NK-92 treated with Interleukin-12 subunit alpha and Interleukin-12 subunit beta, amount 100 ng/mL, for 24 hours (cell line): ENCODE measurements at regions not wholly inside any gene's neighbourhood (a gene's known extent, or its start where the extent isn't known, plus 50 kb on each side); places are given as distances from the start of the nearest gene placed in this dataset.
"Not testable (repeated sequence)": the region's sequence is repeated elsewhere in the genome, so short reads cannot be mapped to it uniquely, and the experiment has no call there.

Experiments used
- DNase-seq: peaks from one replicate; lab custom pipeline; 2025; lab: John Stamatoyannopoulos, UW

DNA sequence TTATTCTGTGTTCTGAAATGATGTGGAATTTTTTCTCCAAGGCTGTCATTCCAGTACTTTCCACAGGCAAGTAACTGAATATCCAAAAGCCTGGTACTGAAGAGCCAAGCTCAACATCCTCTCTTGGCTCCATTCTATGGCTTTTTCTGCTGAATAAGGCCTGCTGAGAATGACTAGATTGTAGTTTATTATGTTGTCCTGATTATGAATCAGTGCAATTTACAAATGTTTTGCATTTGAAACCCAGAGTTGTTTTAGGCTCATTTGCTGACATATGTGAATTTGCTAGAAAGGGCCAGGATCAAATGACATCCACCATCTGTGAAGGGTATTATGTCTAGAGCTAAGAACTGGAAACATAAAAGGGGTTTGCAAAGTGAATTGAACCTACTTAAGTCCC lies 596.6 kb downstream of the KCTD12 start:
- no peak for DNase-seq

DNA sequence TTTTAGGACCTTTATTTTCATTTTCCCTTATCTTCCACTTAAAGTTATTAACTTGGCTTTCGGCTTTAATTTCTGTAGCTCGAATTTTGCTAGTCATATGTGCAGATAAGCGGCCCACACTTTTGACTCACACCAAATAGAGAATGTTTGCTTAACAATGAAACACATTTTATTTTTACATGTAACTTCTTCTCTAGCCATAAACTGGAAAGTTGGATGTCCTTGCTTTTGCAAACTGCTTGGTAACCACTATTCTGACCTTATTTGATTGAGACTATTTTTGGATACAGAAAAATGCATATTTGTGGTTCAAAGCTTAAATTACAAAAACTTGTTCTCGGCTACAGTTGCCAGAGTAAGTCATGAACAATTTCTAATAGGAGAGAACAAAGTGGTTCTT lies 600.0 kb downstream of the KCTD12 start:
- no peak for DNase-seq

DNA sequence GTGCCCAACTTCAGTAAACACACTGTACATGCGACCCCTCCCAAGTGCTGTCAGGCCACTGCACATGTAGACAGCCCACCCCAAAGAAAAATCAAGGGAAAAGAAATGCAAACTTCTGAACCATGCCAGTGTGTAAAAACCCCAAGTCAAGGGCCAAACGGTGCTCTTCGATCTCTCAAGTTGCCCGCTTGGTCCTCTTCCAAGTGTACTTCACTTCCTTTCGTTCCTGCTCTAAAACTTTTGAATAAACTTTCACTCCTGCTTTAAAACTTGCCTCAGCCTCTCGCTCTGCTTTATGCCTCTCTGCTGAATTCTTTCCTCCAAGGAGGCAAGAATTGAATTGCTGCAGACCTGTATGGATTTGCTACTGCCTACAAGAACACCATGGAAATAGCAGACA lies 600.7 kb downstream of the KCTD12 start:
- DNase-seq, result no peak

DNA sequence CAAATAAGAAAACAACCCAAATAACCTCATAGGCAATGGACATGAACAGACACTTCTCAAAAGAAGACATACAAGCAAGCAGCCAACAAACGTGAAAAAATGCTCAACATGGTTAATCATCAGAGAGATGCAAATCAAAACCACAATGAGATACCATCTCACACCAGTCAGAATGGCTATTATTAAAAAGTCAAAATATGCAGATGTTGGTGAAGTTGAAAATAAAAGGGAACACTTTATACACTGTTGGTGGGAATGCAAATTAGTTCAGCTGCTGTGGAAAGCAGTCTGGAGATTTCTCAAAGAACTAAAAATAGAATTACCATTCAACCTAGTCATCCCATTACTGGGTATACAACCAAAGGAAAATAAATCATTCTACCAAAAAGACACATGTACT lies 606.4 kb downstream of the KCTD12 start:
- not testable (repeated sequence) for DNase-seq

DNA sequence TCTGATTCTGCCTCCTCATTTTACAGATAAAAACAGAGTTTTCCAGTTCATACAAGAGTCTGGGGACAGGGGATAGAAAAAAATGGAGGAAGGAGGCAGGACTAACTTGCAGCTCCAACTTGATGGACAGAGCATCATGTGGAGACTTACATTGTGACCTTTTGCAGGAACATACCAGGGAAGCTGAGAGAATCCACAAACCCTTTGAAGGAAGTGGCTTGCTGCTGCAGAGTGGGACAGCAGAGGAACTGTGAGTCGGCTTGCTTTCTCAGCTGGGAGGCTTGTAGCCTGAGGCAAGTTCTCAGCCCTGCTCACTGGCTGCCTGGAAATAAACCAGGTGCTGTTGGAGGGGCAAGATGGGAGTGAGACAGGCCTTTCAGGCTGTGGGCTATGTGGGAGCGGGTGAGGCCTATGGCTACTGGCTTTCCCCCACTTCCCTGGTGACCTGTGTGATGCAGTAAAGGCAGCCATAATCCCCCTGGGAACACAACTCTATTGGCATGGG lies 614.4 kb downstream of the KCTD12 start:
- no peak for DNase-seq

DNA sequence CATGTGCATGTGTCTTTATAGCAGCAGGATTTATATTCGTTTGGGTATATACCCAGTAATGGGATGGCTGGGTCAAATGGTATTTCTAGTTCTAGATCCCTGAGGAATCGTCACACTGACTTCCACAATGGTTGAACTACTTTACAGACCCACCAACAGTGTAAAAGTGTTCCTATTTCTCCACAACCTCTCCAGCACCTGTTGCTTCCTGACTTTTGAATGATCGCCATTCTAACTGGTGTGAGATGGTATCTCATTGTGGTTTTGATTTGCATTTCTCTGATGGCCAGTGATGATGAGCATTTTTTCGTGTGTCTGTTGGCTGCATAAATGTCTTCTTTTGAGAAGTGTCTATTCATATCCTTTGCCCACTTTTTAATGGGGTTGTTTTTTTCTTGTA lies 617.9 kb downstream of the KCTD12 start:
- not testable (repeated sequence) for DNase-seq

DNA sequence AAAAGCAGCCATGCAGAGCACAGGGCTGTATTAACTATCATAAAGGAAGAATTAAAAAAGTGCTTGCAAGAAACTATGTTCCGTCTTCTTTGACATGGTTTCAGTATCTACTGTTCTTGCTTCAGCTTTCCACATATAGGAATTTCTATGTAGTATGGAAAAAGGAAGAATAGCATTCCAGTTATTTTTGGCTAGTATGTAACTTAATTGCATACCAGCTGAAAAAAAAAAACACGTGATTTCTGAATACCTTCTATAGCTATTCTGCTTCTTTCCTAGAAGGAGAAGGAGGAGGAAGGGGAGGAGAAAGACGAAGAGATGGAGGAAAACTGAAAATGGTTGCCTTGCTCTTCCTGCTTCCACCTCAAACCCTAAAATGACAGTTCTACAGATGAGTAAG lies 619.0 kb downstream of the KCTD12 start:
- no peak for DNase-seq

DNA sequence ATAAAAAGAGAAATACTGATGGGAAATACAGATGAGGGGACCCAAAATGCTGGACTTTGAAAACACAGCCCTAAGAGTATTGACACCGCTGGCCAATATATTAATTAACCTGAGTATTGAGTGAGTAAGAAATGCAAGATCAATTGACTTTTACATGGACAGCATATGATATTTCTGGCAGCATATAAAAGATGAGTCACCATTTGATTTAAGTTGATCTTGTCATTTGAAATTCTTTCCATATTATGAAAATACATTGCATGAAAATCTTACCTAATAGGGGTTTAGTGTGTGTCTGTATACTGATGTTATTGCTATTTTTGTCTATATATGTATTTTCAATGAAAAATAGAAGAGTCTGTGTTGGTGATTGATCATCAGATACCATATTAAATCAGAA lies 619.6 kb downstream of the KCTD12 start:
- DNase-seq, result no peak

DNA sequence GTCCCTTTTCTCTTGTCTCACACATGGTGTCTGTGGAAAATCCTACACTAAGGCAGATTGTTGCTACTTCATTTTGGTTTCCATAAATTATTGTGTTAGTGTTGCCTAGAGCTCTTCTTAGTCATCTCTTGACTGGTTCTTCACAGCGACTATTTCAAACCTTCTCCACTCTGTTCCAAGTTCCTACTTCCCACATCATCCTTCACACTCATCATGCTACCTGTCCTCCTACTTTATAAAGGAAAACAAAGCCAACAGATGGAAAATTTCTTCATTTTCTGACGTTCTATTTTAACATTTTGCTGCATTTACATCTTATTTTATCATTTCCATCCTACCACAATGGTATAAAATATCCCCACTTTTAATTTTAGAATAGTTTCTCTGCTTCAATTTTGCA lies 614.1 kb downstream of the LMO7 start:
- no peak for DNase-seq

DNA sequence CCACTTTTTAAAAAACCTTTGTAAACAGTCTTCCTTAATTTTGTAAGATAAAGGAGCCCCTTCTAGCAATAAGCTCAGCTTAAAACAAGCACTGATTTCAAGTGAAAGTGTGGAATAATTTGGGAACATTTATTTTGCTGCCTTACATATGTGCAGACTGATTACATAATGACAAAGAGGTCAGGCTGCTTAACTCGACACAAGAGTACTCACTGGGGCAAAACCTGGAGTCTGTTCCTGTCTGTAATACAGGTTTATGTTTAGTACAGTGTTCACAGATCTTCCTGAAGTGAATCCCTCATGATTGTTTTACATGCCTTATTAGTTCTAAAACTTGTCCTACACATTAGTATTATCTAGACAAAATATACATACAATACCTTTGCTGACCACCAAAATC lies 609.8 kb downstream of the LMO7 start:
- DNase-seq, result no peak

DNA sequence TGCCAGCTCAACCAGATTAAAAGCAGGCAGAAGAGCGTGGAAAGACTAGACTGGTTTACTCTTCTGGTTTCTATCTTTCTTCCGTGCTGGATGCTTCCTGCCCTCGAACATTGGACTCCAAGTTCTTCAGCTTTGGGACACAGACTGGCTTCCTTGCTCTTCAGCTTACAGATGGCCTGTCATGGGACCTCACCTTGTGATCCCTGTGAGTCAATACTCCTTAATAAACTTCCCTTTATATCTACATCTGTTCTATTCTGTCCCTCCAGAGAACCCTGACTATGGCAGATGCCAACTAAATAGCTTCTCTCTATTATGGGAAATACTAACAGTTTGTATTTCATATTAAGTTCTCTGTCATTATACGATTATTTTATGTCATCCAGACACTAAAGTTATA lies 609.1 kb downstream of the LMO7 start:
- DNase-seq, result no peak

DNA sequence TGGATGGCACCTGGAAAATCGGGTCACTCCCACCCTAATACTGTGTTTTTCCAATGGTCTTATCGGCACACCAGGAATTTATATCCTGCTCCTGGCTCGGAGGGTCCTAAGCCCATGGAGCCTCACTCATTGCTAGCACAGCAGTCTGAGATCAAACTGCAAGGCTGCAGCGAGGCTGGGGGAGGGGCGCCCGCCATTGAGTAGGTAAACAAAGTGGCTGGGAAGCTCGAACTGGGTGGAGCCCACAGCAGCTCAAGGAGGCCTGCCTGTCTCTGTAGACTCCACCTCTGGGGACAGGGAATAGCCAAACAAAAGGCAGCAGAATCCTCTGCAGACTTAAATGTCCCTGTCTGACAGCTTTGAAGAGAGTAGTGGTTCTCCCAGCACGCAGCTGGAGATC lies 607.0 kb downstream of the LMO7 start:
- not testable (repeated sequence) for DNase-seq

DNA sequence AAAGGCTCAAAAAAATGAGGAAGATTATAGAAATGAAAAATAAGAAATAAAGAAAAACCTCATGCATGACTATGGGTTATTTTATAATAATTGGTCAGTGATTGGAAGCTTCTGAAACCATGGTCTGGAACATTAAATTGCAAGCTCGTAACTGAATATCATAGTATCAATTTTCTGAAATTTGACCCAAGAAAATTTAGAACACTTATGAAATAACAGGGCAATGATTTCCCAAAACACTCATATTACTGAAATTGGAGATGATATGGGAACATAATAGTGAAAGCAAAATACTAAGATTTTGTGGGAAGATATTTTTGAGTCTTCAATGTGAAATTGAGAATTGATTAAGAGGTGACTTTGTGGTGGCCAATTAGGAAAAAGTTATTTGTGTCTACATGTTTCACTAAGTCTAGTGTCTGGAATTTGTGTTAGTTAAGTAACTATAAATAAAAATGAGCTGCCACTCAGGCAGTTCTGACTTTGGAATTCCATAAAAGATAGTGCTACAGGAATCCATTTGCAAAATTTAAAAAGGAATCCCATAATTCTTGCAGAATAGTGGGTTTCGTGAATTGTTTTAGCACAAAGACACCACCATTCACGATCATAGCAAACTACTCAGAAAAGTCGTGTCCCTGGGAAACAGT lies 603.0 kb downstream of the LMO7 start:
- DNase-seq, result no peak

DNA sequence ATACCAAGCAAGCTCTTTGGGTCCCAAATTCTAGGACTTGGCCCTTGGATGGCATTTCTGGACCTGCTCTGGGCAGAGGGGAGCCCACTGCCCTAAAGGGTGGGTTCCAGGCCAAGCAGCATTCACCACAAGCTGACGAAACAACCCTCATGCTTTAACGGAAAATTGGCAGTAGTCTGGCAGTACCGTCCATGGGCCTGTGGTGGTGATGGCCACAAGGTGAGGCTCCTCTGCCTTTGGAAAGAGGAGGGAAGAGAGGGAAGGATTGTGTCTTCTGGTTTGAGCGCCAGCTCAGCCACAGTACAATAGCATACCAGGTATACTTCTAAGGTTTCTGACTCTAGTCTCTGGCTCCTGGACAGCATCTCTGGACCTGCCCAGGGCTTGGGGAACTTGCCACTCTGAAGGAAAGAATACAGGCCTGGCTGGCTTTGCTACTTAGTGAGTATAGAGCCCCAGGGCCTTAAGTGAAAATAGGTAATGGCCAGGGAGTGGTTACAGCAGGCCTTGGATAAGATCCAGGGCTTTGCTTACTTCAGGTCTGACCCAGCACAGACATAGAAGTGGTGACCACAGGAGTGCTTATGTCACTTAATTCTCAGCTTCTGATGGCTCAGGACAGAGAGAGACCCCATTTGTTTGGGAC lies 595.5 kb downstream of the LMO7 start:
- no peak for DNase-seq

DNA sequence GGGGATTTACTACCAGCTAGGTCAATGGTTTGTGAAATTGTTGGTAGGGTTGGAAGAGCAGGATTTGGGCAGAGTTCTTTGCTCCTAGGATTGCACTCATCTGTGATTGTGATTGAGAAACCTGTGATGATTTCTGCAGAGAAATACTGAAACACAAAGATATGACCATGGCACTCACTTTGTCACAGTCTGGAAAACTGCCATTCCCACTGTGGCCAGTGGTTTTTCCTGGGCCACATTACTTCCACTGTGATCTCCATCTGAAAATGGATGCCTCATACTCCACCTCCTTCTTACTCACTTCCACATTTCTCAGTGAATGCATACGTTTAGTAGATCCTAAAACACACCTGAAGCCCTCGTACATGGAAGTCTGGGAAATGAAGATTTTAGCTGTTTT lies 593.2 kb downstream of the LMO7 start:
- DNase-seq, result no peak

DNA sequence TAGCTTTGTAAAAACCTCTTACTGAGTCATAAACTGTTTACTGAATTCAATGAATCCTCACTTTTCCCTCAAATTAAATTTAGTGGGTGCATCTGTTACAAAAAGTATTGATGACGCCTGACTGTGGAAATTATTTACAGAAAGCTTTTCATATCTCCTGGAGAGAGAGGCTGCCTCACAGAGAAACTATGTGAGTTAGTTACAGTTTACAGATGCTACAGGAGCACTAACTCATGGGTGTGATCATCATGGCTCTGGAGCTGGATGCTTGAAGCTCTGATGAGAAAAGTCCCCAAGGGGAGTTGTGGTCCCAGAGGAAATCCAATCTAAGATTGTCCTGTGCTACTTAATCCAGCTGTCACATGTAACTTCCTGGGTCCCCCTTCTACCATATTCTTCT lies 590.8 kb downstream of the LMO7 start:
- no peak for DNase-seq

DNA sequence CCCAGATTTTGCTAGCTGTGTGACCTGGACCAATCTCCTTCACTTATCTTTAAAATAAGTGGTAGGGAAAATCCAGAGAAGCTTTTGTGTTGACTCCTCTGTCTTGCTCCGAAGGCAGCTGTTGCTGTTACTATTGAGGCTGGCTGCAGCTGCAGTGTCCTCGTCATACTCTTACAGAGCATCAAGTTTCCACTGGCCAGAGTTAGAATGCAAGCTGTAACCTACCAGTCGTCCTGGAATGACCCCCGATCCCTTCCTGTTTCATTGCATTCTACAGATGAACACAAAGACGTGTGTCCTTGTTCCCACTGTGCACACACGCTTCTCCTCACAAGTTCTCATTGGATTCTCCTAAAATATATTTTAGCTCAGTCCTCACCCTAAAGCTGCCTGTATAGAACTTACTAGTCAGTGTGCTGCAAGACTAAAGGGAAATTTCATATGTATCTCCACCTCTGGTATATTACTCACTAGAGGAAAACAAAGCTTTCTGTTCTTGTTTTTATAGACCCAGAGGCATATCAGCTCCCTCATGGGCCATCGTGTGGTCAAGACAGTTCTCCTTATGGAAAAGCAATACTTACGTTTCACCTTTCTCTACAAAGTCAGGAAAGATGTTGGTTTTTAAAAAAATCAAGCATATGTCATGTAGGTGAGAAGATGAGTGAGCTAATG lies 589.8 kb downstream of the LMO7 start:
- DNase-seq, result no peak

DNA sequence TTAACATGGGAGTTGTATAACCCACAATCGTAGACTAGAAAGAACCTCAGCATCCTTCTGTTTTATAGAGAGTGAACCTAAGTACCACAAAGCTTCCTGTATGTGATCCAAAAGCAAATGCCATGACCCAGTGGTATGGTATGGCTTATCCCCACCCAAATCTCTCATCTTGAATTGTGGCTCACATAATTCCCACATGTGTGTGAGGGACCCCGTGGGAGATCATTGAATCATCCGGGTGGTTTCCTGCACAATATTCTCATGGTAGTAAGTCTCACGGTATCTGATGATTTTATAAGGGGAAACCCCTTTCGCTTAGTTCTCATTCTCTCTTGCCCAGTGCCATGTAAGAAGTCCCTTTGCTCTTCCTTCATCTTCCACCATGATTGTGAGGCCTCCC lies 587.9 kb downstream of the LMO7 start:
- DNase-seq, result no peak

DNA sequence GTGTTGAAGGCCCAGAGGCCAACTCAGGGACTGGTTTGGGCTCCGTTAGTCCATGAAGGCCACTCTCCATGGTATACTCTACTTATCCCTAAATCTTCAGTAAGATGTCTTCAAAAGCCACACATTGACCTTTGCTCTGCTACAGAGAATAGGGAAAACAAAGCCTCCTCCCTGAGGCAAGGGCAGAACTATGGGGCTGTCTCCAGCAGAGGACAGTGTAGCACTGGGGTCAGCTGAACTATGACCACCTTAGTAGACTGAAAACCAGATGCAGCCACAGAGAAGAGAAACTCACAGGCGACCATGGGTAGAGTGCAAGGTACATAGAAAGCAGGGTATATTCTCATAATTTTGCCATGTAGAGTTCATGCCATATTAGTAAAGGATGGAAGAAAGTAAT lies 587.4 kb downstream of the LMO7 start:
- no peak for DNase-seq

DNA sequence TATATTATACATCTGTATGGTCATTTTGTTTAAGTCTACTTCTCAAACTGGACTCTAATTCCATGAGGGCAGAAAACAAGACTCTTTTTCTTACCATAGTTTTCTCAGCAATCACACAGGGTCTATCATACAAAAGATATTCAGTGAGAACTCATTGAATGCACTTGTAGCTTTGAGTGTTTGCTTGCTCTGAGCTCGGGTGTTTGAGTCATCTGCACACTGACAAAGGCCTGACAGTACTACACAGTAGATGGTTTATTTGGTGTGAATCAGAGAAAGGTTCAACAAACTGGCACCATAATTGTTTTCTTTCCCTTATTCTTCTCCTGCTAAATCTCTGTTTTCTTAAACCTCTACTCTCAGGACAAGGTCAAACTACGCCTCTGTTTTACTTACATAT lies 586.4 kb downstream of the LMO7 start:
- no peak for DNase-seq

DNA sequence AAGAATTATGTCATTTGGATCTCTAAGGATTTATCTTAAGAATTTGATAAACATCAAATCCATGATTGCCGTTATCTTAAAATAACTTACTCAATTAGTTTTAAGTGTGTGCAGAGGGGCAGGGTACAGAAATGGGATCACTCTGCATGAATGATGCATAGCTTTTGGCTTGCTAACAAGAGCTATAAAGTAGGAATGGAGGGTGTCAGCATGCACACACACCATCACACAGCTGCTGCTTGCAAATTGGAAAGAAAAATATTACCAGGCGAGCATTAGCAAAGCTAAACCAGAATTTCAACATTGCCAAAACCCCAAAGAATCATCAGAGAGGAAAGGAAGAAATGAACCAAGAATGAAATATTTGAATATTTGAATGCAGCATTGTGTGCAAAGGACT lies 580.6 kb downstream of the LMO7 start:
- no peak for DNase-seq

DNA sequence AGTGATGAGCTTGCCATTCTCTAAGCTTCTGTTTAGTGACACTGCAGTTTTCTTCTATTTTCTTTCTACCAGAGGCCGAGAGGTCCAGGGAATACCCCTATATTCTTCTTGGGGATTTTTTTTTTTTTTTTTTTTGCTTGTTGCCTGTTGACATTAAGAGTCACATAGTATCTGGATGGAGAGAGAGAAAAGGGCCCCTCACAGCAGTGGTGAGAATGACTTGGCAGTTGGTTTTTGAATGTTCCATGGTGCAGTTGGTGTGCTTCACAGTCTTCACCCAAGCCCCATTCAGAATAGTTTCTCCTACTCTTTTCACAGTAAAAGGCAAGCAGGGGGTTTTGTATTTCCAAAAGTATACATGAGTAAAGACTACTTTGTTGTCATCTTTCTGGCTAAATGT lies 577.9 kb downstream of the LMO7 start:
- DNase-seq, result no peak

DNA sequence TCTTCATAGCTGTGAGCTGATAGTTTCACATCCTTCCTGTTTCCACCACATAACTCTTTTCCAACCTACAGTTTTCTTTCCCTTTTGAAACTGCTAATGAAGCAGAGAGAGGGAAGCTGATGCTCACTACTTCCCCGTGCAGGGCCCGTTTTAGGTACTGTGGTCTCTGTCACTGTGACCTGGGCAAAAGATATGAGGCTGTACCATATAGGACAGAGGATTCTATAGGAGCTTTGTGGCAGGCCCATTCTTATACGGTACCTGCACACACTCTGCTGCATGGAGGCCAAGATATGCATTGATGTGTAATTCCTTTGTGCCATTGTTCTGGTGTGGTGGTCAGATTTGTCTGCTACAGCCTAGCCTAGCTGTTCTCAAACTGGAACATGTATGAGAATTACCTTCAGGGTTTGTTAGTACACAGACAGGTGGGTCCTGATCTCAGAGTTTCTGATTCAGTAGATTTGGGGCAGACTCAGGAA lies 577.3 kb downstream of the LMO7 start:
- no peak for DNase-seq
